Motor neuron (in vitro differentiated cells): ENCODE measurements at regions not wholly inside any gene's neighbourhood (a gene's known extent, or its start where the extent isn't known, plus 50 kb on each side); places are given as distances from the start of the nearest gene placed in this dataset.

Source experiments
- ATAC-seq, 8 experiments: fragments of 200-7000 bp; cut with Tn5 transposase; replicated peaks in 6 of 8; 2 replicates each; pipeline ENCODE4 v1.8.0; 2021; ENCODE audit warnings: mild to moderate bottlenecking in 8 of 8, moderate library complexity in 8 of 8
- H3K27ac ChIP-seq, 2 donors: fragments of 250-450 bp; sonication (Bioruptor Pico); 2 replicates each; pipeline ENCODE4 v1.9.0; 2021; ENCODE audit warnings: antibody characterized with exemption in 2 of 2, mild to moderate bottlenecking in 2 of 2, moderate library complexity in 1 of 2
- H3K4me1 ChIP-seq, 2 donors: fragments of 250-450 bp; sonication (Bioruptor Pico); replicated peaks in 1 of 2; 2 replicates each; pipeline ENCODE4 v1.6.1; 2021; ENCODE audit warnings: antibody characterized with exemption in 2 of 2, mild to moderate bottlenecking in 2 of 2, moderate library complexity in 1 of 2
- H3K4me3 ChIP-seq, 5 donors: fragments of 250-450 bp; sonication (Bioruptor Pico); 2 replicates each; pipeline ENCODE4 v1.9.0; 2021; ENCODE audit warnings: antibody characterized with exemption in 5 of 5, mild to moderate bottlenecking in 5 of 5, moderate library complexity in 4 of 5
- WGBS, 10 experiments: fragments of 450-650 bp; shearing (Covaris generic); methylation state at CpG; one replicate each; pipeline ENCODE4 v1.0.0; 2022; 5-methylcytosine and 5-hydroxymethylcytosine counted together
- in situ Hi-C, 9 experiments: fragments of 400-800 bp; cut with MboI; loops; one replicate each; pipeline ENCODE4 v1.15.0; 2021; ENCODE audit warnings: low sequenced_read_pairs in 9 of 9, low pct_unique_long_range_greater_than_20kb in 2 of 9; ENCODE audit not compliant: unreplicated experiment in 9 of 9

DNA sequence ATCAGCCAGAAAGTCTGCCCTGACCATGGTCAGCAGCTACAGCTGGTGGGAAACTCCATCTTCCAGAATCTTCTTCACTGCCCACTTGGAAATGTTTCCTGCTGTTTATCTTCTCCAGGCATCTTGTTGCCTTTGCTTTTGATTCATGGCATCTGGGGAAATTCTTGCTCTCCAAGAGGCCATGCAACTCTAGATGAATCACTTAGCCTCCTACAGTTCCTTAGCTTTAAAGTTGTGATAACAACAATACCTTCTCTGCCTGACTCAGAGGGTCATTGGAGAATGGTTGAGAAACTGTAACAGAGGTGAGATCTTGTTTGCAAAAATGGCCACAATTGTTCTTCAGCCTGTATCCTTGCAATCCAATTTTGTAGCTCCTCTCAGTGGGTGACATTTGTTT lies 121.0 kb upstream of the VRK1 start:
- no peak overlapping the region for H3K27ac ChIP-seq
- no peaks in the 10 kb centered on the region for H3K4me1 ChIP-seq
- ATAC-seq: no peak
- H3K4me3 ChIP-seq: no peak overlapping the region
- in situ Hi-C loops: no loop called here

DNA sequence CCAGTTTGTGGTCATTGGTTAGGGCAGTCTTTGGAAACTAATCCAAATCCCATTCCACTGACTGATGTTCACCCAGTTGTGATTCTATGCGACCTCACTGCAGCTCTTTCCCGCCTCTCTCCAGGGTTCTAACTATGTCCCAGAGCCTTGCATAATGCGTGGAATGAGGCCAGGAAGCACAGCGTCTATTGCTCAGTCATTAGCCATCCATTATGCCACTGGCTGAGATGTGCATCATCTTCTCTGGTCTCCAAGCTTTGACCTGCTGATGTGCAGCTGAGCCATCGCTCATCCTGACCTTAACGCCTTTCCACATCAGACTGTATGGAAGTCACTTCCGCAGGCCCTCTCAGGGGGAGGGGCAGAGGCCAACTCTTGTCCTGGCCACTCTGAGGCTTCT lies 115.4 kb upstream of the VRK1 start:
- ATAC-seq: peak in 7 of 8 experiments; percentile 38 to 88 (median 66)
- H3K4me1 ChIP-seq: no peaks in the 10 kb centered on the region
- in situ Hi-C loops: no loop called here
- no peak overlapping the region for H3K4me3 ChIP-seq
- no peak overlapping the region for H3K27ac ChIP-seq
- WGBS, 10 experiments: 0 to 100% (median 74%) methylated on average over 1 to 7 of the region's 7 CpGs; no CpG with 5 or more reads in 1 of the 10 experiments

DNA sequence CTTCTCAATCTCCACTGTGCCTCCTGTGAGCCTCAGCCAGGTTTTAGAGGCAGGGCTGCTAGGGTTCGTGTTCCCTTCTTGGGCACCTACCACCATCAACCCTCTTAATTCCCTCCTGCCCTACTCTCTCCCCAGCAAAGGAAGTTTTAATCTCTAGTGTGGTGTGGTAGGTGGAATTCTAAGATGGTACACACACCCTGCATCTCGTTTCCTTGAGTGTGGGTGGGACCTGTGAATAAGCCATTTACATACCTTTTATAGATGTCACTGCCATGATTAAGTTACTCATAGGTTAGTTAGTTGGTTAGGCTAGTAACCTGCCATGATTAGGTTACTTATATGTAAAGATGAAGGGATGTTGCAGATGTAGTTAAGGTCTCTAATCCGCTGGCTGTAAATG lies 114.8 kb upstream of the VRK1 start:
- H3K27ac ChIP-seq: no peak overlapping the region
- no peak overlapping the region for H3K4me3 ChIP-seq
- in situ Hi-C loops: no loop called here
- WGBS, 10 experiments: 0 to 80% (median 35%) methylated on average over 1 to 3 of the region's 3 CpGs; no CpG with 5 or more reads in 4 of the 10 experiments
- no peaks in the 10 kb centered on the region for H3K4me1 ChIP-seq
- peak in 2 of 8 experiments; percentile 10 to 44 for ATAC-seq

DNA sequence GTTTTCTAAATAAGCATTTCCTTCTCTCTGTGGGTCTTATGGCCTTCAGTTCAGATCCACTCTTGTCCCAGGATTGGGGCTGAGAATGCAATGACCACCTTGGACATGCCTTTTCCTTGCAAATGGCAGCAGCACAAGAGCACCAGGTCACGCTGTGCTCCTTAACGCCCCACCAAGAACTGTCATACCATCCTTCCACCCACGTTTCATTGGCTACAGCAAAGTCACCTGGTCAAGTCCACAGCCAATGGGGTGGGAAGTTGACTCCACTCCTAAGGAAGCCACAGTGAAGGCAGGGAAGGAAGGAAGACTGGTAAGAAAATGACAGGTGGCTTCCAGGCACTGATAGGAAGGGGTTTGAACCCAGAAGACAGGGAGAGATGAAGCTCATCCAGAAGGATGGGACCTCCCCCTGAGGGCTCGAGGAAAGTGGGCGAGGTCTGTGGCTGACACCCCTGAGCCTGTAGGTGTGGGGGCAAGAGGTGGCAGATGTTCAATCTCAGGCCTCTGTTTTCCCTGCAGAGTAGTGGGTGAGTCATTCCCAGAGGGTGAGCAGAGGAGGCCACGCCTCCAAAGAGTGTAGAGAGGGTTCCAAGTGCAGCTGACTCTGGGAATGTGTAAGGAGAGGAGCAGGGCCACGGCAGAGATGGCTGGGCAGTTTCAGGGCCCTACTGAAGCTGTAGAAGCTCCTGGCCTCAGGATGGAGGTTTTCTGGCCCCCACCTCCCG lies 113.5 kb upstream of the VRK1 start:
- no peak overlapping the region for H3K27ac ChIP-seq
- in situ Hi-C loops: no loop called here
- H3K4me3 ChIP-seq: no peak overlapping the region
- ATAC-seq: peak in 2 of 8 experiments; percentile 34 to 47
- WGBS, 10 experiments: 8 to 84% (median 60%) methylated on average over 2 to 5 of the region's 8 CpGs; no CpG with 5 or more reads in 3 of the 10 experiments
- H3K4me1 ChIP-seq: peaks cover 4 to 6% of the 10 kb centered on the region in 2 donors

DNA sequence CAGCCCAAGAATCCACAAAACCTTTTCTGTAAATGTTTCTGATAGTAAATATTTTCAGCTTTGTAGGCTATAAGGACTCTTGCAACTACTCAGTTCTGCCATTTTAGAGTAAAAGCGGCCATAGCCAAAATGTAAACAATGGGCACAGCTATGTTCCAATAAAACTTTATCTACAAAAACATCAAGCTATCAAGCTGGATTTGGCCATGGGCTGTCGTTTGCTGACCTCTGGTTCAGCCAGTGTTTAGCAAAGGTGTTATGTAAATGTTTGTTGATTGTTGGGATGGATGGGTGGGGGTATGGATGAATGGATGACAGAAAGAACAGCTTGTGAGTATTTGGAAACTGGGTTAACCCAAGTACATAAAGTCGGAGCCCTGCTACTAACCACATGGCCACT lies 111.1 kb upstream of the VRK1 start:
- Histone ChIP-seq H3K4me1 (peaks cover 8 to 9% of the 10 kb centered on the region in 2 donors), H3K4me3 (no peak overlapping the region), H3K27ac (no peak overlapping the region)
- WGBS, 10 experiments: 29 to 100% (median 52%) methylated on average over 1 to 3 of the region's 3 CpGs; no CpG with 5 or more reads in 1 of the 10 experiments
- ATAC-seq: no peak
- in situ Hi-C loops: no loop called here

DNA sequence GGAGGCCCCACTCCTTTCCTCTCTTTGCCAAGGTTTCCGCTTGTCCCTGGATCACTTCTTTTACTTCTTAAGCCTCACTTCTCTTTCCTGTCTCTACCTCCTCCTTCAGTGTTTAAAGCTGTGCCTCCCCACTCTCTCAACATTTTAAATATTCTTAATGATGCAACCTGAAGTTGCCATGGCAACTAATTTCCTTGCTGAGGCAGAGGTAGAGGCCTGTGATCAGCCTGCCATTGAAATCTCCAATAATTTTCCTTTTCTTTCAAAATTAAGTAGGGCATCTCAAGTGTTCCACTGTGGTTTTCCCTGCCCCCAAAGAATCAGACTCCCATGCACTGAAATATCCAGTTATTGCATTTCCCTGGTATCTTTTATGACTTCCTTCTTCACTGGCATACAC lies 108.6 kb upstream of the VRK1 start:
- no peak overlapping the region for H3K4me3 ChIP-seq
- peaks cover 8 to 9% of the 10 kb centered on the region in 2 donors for H3K4me1 ChIP-seq
- ATAC-seq: peak in 7 of 8 experiments; percentile 18 to 90 (median 59)
- in situ Hi-C loops: no loop called here
- H3K27ac ChIP-seq: no peak overlapping the region
- 63 to 100% (median 83%) methylated on average over 1 of the region's 1 CpG; no CpG with 5 or more reads in 1 of the 10 experiments for WGBS, 10 experiments

DNA sequence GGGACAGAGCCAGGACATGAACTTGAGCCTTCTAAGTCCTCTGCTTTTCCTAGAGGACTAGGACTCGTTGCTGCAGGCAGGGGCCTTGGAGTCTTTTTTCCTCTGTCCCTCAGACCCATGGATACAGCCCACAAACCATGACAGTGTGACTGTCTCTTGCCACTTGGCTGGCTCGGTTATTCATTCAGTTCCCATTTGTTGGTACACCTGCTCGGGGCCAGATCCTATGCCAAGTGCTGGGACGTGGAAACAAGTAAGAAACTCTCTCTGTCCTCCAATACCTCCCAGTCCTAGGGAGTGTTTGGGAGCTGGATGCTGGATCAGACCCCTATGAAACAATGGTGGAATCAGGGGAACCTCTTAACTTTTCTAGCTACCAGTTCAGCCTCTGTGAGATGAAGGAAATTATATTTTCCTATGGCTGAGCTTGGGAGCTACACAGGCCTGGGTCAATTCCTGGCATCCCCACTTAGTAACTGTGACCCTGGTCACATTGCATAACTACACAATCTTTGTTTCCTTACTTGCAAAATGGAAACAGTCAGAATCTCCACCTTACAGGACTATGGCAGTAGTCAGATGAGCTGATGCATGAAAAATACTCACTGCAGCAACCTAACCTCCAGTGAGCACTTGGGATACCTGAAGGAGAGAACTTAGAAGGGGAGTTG lies 106.3 kb upstream of the VRK1 start:
- H3K4me1 ChIP-seq: peaks cover 9 to 11% of the 10 kb centered on the region in 2 donors
- WGBS, 10 experiments: 8 to 83% (median 40%) methylated on average over 1 to 4 of the region's 4 CpGs; no CpG with 5 or more reads in 5 of the 10 experiments
- ATAC-seq: no peak
- in situ Hi-C loops: no loop called here
- H3K4me3 ChIP-seq: no peak overlapping the region
- H3K27ac ChIP-seq: no peak overlapping the region

DNA sequence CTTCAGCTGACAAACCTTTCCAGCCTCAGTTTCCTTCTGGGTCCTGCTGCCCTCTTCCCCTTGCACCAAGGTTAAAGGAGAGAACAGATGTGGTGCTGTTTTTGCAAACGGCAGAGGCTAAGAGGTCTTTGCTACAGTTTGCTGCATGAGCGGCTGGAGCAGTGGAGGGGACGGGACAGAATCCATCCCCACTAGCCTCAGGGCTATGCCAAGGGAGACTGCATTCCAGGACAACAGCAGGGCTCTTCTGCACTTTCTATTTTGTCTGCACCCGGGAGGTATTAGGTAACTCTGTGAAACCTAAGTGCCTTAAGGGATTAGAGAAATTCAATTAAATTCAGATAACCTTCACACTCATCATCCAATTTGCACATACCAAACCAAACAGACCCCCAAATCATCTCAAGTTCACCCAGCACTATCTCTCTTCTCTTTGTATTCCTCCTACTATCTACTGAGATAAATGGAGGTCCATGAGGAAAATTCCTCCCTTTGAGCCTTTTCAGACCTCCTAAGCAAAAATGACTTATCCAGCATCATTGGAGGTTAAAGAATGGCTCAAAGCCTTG lies 103.8 kb upstream of the VRK1 start:
- no peak for ATAC-seq
- Histone ChIP-seq H3K4me3 (no peak overlapping the region), H3K27ac (no peak overlapping the region), H3K4me1 (peaks cover 8 to 14% of the 10 kb centered on the region in 2 donors)
- 57 to 85% (median 68%) methylated on average over 1 to 4 of the region's 4 CpGs; no CpG with 5 or more reads in 4 of the 10 experiments for WGBS, 10 experiments
- in situ Hi-C loops: no loop called here

DNA sequence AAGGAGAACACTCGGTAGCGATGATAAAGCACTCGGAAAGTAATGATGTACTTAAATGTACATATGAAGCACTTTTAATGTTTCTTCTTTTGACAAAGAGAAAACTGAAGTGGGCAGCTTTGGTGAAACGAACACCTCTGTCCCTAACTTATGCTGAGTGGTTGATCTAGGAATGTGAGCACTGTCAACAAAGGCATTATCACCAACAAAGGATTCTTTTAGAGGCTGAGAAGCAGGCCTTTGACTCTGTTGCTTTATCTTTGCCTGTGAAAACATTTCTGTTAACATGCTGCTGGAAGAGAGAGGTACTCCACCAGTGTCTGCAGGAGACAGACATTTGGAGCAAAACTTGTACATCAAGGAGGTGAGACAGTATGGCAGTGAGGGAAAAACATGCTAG lies 103.2 kb upstream of the VRK1 start:
- ATAC-seq: peak in 1 of 8 experiments; percentile 61
- in situ Hi-C loops: no loop called here

DNA sequence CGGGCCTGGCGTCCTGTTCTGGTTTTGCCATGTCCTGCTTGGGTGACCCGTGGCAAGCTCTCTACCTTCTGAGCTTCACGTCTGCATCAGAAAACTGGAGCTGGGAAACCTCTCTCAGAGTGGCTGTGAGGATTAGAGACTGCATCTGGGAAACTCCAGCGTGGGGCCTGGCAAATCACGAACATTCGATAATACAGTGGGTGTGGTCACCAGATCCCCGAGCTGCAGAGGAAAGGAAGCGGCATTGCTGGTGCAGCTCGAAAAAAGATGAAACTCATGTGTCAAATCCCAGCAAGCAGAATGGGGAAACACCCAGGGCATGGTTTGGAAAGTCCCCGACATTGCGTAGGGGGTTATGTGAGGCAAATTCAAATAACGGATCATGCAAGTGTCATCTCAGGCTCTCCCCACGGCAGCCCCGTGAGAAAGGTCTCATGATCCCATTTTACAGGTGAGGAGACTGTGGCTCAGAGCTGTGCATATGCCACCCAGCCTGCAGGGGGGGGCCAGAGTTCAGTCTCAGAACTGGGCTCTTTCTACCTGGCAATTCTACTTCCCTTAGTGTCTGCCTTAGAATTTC lies 98.1 kb upstream of the VRK1 start:
- ATAC-seq: peak in 1 of 8 experiments; percentile 51
- H3K4me1 ChIP-seq: peaks cover 0 to 4% of the 10 kb centered on the region in 2 donors
- no peak overlapping the region for H3K4me3 ChIP-seq
- no peak overlapping the region for H3K27ac ChIP-seq
- in situ Hi-C loops: no loop called here
- 40 to 90% (median 68%) methylated on average over 1 to 13 of the region's 15 CpGs; no CpG with 5 or more reads in 4 of the 10 experiments for WGBS, 10 experiments

More for the DNA sequence above, 103.2 kb upstream of the VRK1 start:
- Histone ChIP-seq H3K27ac (no peak overlapping the region), H3K4me3 (no peak overlapping the region), H3K4me1 (peaks cover 1 to 8% of the 10 kb centered on the region in 2 donors)
- 4 to 59% (median 38%) methylated on average over 2 to 4 of the region's 4 CpGs; no CpG with 5 or more reads in 2 of the 10 experiments for WGBS, 10 experiments

DNA sequence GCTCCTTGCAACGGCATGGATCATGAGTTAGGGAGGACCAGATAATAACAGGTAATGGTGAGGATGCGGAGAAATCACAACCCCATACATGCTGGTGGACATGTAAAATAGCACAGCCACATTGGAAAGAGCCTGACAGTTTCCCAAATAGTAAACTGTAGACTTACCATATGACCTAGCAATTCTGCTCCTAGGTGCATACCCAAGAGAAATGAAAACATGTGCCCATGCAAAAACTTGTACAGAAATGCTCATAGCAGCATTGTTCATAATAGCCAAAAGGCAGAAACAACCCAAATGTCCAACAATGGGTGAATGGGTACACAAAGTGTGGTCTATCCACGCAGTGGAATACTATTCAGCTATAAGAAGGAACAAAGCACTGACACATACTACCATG lies 97.5 kb upstream of the VRK1 start:
- whole genome bisulfite sequencing, 10 experiments: 14 to 100% (median 88%) methylated on average over 1 to 3 of the region's 3 CpGs; no CpG with 5 or more reads in 2 of the 10 experiments
- Histone ChIP-seq H3K4me3 (no peak overlapping the region), H3K4me1 (peaks cover 0 to 3% of the 10 kb centered on the region in 2 donors), H3K27ac (no peak overlapping the region)
- in situ Hi-C loops: no loop called here
- ATAC-seq: no peak

DNA sequence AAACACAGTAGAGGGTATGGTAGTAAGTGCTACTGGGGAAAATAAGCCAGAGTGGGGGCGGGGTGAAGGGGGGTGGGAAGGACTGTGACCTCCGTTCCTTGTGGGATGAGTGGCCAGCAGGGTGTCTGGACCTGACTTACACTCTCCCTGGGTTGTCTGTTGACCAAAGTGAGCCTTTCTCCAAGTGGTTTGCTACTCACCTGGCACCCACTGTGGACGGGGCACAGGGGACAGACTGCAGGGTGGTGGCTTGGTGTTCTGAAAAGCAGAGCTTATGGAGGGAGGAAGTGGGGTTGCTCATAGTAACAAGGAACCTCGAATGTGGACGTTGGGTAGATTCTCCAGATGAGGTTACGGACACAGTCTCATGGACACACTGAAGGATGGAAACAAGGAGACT lies 94.4 kb upstream of the VRK1 start:
- Histone ChIP-seq H3K4me1 (peaks cover 0 to 3% of the 10 kb centered on the region in 2 donors), H3K27ac (no peak overlapping the region), H3K4me3 (no peak overlapping the region)
- in situ Hi-C loops: no loop called here
- WGBS, 10 experiments: 0 to 79% (median 13%) methylated on average over 1 to 3 of the region's 6 CpGs; no CpG with 5 or more reads in 7 of the 10 experiments
- ATAC-seq: no peak
